ENCODE measurements at regions not wholly inside any gene's neighbourhood (a gene's known extent, or its start where the extent isn't known, plus 50 kb on each side); places are given as distances from the start of the nearest gene placed in this dataset.

DNA sequence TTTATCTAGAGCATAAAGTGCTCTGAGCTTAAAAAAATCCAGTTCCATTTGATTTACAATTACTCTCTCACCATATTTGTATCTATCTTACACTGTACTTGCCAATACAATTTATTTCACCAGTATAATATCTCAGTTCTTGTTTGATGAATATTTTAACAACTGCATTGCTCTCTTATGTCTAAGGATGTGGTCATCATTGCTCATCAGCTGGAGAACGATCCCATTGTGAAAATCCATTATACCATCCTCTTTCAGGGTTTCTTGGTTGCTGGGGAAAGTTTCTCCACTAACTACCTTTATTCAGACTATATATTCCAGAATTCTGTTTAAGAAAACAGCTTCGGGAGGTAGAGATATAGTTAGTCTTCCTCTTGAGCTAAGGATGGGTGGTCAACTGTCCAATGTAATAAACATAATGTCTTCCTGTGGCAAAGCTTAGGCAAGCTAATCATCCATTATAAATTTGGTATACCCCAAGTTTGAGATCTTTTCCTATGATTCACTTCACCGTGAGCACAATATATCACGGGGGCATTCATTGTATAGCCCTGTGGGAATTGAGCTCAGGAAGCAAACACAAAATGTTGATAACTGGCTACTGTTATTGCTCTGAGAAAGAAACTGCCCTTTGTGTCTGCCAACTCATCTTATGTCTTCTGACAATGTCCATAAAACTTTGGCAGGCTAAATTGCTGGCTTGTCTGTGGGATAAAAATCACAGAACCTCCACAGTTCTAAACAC, 2361.9 kb downstream of the ARAP2 start:
- no peak overlapping the region for H3K4me2 ChIP-seq (ENCODE audit: low read depth, low read length, poor library complexity, severe bottlenecking)
- H3K9ac ChIP-seq (ENCODE audit: low read depth, low read length, poor library complexity, severe bottlenecking): no peak overlapping the region
- H4K20me1 ChIP-seq (ENCODE audit: insufficient read depth, low read length, poor library complexity, severe bottlenecking): no peaks in the 10 kb centered on the region
- H2AFZ ChIP-seq (ENCODE audit: low read length): no peak overlapping the region
- H3K4me3 ChIP-seq (ENCODE audit: low read length, poor library complexity, severe bottlenecking): no peak overlapping the region
- no peaks in the 10 kb centered on the region for H3K79me2 ChIP-seq (ENCODE audit: insufficient read depth, low read length)
- TF ChIP-seq CTCF (conservative IDR thresholded peaks at IDR 0.05; ENCODE audit: low read length) (no peak), EZH2phosphoT487 (IDR thresholded peaks at IDR 0.05; ENCODE audit: borderline replicate concordance) (no peak)
- H3K9me2 ChIP-seq (replicated peaks; ENCODE audit: low read depth, low read length): no peaks in the 10 kb centered on the region
- no peaks in the 10 kb centered on the region for H3K27me3 ChIP-seq (ENCODE audit: insufficient read depth, low read length, poor library complexity, severe bottlenecking)
- no peaks in the 10 kb centered on the region for H3K4me1 ChIP-seq (ENCODE audit: insufficient read depth, low read length, poor library complexity, severe bottlenecking)
- H3K36me3 ChIP-seq (ENCODE audit: insufficient read depth, low read length): no peaks in the 10 kb centered on the region
- no peaks in the 10 kb centered on the region for H3K9me3 ChIP-seq (ENCODE audit: insufficient read depth, low read depth, low read length)
- no peaks in the 10 kb centered on the region for H3F3A ChIP-seq (ENCODE audit: low read depth)

DNA sequence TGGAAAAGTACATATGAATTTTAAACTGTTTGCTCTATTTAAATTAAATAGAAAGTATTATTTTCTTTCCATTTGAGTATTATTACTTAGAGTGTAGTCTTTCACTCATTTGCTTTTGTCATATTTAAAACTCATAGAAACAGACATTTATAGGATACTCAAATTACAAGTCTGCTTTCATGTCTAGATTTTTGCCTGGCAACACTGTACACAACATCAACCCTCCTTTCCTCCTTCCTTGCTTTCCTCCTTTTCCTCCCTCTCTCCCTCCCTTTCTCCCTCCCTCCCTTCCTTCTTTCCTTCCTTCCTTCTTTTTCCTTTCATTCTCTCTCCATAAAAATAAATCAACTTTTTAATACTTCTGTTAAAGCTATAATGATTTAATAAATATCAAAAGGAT, 2361.2 kb downstream of the ARAP2 start:
- H3K9me2 ChIP-seq (replicated peaks; ENCODE audit: low read depth, low read length): no peaks in the 10 kb centered on the region
- TF ChIP-seq EZH2phosphoT487 (IDR thresholded peaks at IDR 0.05; ENCODE audit: borderline replicate concordance) (no peak), CTCF (conservative IDR thresholded peaks at IDR 0.05; ENCODE audit: low read length) (no peak)
- no peak overlapping the region for H3K4me2 ChIP-seq (ENCODE audit: low read depth, low read length, poor library complexity, severe bottlenecking)
- H4K20me1 ChIP-seq (ENCODE audit: insufficient read depth, low read length, poor library complexity, severe bottlenecking): no peaks in the 10 kb centered on the region
- no peaks in the 10 kb centered on the region for H3K27me3 ChIP-seq (ENCODE audit: insufficient read depth, low read length, poor library complexity, severe bottlenecking)
- H3K79me2 ChIP-seq (ENCODE audit: insufficient read depth, low read length): no peaks in the 10 kb centered on the region
- H3K4me1 ChIP-seq (ENCODE audit: insufficient read depth, low read length, poor library complexity, severe bottlenecking): no peaks in the 10 kb centered on the region
- no peak overlapping the region for H3K4me3 ChIP-seq (ENCODE audit: low read length, poor library complexity, severe bottlenecking)
- H3F3A ChIP-seq (ENCODE audit: low read depth): no peaks in the 10 kb centered on the region
- H3K36me3 ChIP-seq (ENCODE audit: insufficient read depth, low read length): no peaks in the 10 kb centered on the region
- no peak overlapping the region for H3K9ac ChIP-seq (ENCODE audit: low read depth, low read length, poor library complexity, severe bottlenecking)
- H3K9me3 ChIP-seq (ENCODE audit: insufficient read depth, low read depth, low read length): no peaks in the 10 kb centered on the region
- no peak overlapping the region for H2AFZ ChIP-seq (ENCODE audit: low read length)

- Histone ChIP-seq H3K9ac (ENCODE audit: low read depth, low read length, poor library complexity, severe bottlenecking) (no peak overlapping the region), H3K79me2 (ENCODE audit: insufficient read depth, low read length) (no peaks in the 10 kb centered on the region), H3K36me3 (ENCODE audit: insufficient read depth, low read length) (no peaks in the 10 kb centered on the region), H3F3A (ENCODE audit: low read depth) (no peaks in the 10 kb centered on the region), H4K20me1 (ENCODE audit: insufficient read depth, low read length, poor library complexity, severe bottlenecking) (no peaks in the 10 kb centered on the region), H3K4me3 (ENCODE audit: low read length, poor library complexity, severe bottlenecking) (no peak overlapping the region), H3K27me3 (ENCODE audit: insufficient read depth, low read length, poor library complexity, severe bottlenecking) (no peaks in the 10 kb centered on the region), H2AFZ (ENCODE audit: low read length) (no peak overlapping the region), H3K9me3 (ENCODE audit: insufficient read depth, low read depth, low read length) (no peaks in the 10 kb centered on the region), H3K9me2 (replicated peaks; ENCODE audit: low read depth, low read length) (no peaks in the 10 kb centered on the region), H3K4me1 (ENCODE audit: insufficient read depth, low read length, poor library complexity, severe bottlenecking) (no peaks in the 10 kb centered on the region), H3K4me2 (ENCODE audit: low read depth, low read length, poor library complexity, severe bottlenecking) (no peak overlapping the region)
- no peak for TF ChIP-seq CTCF (conservative IDR thresholded peaks at IDR 0.05; ENCODE audit: low read length)
- TF ChIP-seq EZH2phosphoT487 (IDR thresholded peaks at IDR 0.05; ENCODE audit: borderline replicate concordance): no peak
Measured at GRCh38 chr4:33886356-33886755, 2358.0 kb downstream of the ARAP2 start.

Data from Loucy (cell line).